Nephron (organoid): ENCODE measurements at regions not wholly inside any gene's neighbourhood (a gene's known extent, or its start where the extent isn't known, plus 50 kb on each side); places are given as distances from the start of the nearest gene placed in this dataset.

Experiments
- H3K27ac Mint-ChIP-seq, 3 experiments: 2 replicates each; pipeline ENCODE4 v1.8.0; 2020; ENCODE audit warnings: mixed read lengths in 3 of 3, mild to moderate bottlenecking in 2 of 3, moderate library complexity in 1 of 3
- H3K27me3 Mint-ChIP-seq: 2 replicates; pipeline ENCODE4 v1.8.0; 2021; ENCODE audit warnings: low read depth, mild to moderate bottlenecking, moderate library complexity, mixed read lengths
- H3K36me3 Mint-ChIP-seq: 2 replicates; pipeline ENCODE4 v1.8.0; 2020; ENCODE audit warnings: low read depth, mixed read lengths
- H3K4me1 Mint-ChIP-seq: 2 replicates; pipeline ENCODE4 v1.8.0; 2020; ENCODE audit warnings: mixed read lengths
- H3K4me3 Mint-ChIP-seq, 3 experiments: 2 replicates each; pipeline ENCODE4 v1.8.0; 2020; ENCODE audit warnings: mild to moderate bottlenecking in 3 of 3, mixed read lengths in 3 of 3, moderate library complexity in 2 of 3
- H3K9me3 Mint-ChIP-seq: 2 replicates; pipeline ENCODE4 v1.8.0; 2020; ENCODE audit warnings: mixed read lengths
- CTCF ChIP-seq, 3 experiments: fragments of 200-600 bp; sonication (generic); IDR thresholded peaks; one replicate each; pipeline ENCODE4 v1.5.0; 2021; ENCODE audit warnings: antibody characterized with exemption in 3 of 3; ENCODE audit not compliant: unreplicated experiment in 3 of 3

GRCh38 chr17:14468858-14469257 is 168.0 kb downstream of the HS3ST3B1 start:
- Mint-ChIP-seq H3K36me3 (no peaks in the 10 kb centered on the region), H3K9me3 (peaks cover 5% of the 10 kb centered on the region), H3K4me1 (peaks cover 21% of the 10 kb centered on the region), H3K4me3 (no peak overlapping the region), H3K27me3 (no peaks in the 10 kb centered on the region), H3K27ac (peak overlapping the region in 2 of 3 experiments; percentile 22 to 34)
- no peak for TF ChIP-seq CTCF (IDR thresholded peaks at IDR 0.05; ENCODE audit: unreplicated experiment in 3 of 3)

DNA sequence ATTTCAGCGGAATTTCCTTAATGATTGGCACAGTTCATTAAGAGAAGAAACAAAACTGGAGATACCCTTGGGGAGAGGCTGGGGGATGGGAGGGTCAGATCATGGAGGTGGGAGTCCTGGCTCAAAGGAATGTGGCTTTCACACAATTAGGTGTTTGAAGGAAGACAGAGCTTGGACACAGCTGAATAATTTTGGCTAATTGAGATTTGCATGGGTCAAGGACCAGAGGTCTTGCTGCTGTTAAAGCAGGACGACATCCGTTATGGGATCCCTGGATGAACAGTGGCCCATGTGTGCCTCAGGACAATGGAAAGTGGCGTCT is 160.3 kb downstream of the HS3ST3B1 start:
- peaks cover 7% of the 10 kb centered on the region for H3K9me3 Mint-ChIP-seq
- TF ChIP-seq CTCF (IDR thresholded peaks at IDR 0.05; ENCODE audit: unreplicated experiment in 3 of 3), result no peak
- peak overlapping the region; percentile 6 to 83 (median 37) for H3K27ac Mint-ChIP-seq
- peaks cover 9% of the 10 kb centered on the region for H3K27me3 Mint-ChIP-seq
- peaks cover 7% of the 10 kb centered on the region for H3K36me3 Mint-ChIP-seq
- H3K4me3 Mint-ChIP-seq, result no peak overlapping the region
- H3K4me1 Mint-ChIP-seq, result peaks cover 25% of the 10 kb centered on the region

GRCh38 chr17:14460516-14461226 is 159.8 kb downstream of the HS3ST3B1 start:
- H3K36me3 Mint-ChIP-seq, result peaks cover 7% of the 10 kb centered on the region
- peaks cover 7% of the 10 kb centered on the region for H3K9me3 Mint-ChIP-seq
- peak overlapping the region; percentile 7 to 83 (median 37) for H3K27ac Mint-ChIP-seq
- H3K4me1 Mint-ChIP-seq, result peaks cover 25% of the 10 kb centered on the region
- H3K4me3 Mint-ChIP-seq, result no peak overlapping the region
- no peak for TF ChIP-seq CTCF (IDR thresholded peaks at IDR 0.05; ENCODE audit: unreplicated experiment in 3 of 3)
- H3K27me3 Mint-ChIP-seq, result peaks cover 9% of the 10 kb centered on the region

DNA sequence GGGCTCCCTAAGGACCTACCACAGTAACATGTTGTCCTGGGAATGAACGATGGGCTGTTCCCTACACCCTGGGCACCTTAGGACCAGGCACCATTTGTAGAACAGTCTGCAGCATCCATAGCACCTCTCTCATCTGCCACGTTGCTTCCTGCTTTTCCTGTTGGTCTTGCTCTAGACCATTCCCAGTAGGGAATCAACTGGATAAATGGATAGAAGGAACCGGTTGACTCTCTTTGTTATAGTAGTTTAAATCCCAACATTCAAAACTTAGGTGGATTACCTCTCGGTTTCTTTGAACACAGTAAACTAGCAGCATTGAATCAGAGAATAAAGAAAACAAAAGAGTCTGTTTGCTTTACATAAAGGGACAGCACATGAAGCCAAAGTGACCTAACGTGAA is 159.1 kb downstream of the HS3ST3B1 start:
- H3K4me1 Mint-ChIP-seq, result peaks cover 21% of the 10 kb centered on the region
- peaks cover 9% of the 10 kb centered on the region for H3K27me3 Mint-ChIP-seq
- no peak overlapping the region for H3K4me3 Mint-ChIP-seq
- no peak for TF ChIP-seq CTCF (IDR thresholded peaks at IDR 0.05; ENCODE audit: unreplicated experiment in 3 of 3)
- H3K27ac Mint-ChIP-seq, result peak overlapping the region in 2 of 3 experiments; percentile 7 to 83
- H3K9me3 Mint-ChIP-seq, result peaks cover 7% of the 10 kb centered on the region
- peaks cover 7% of the 10 kb centered on the region for H3K36me3 Mint-ChIP-seq

- Mint-ChIP-seq H3K36me3 (peaks cover 7% of the 10 kb centered on the region), H3K9me3 (peaks cover 7% of the 10 kb centered on the region), H3K27me3 (peaks cover 9% of the 10 kb centered on the region), H3K4me1 (peaks cover 14% of the 10 kb centered on the region), H3K27ac (no peak overlapping the region), H3K4me3 (no peak overlapping the region)
- no peak for TF ChIP-seq CTCF (IDR thresholded peaks at IDR 0.05; ENCODE audit: unreplicated experiment in 3 of 3)
Observed at GRCh38 chr17:14458724-14459123, 157.8 kb downstream of the HS3ST3B1 start.

DNA sequence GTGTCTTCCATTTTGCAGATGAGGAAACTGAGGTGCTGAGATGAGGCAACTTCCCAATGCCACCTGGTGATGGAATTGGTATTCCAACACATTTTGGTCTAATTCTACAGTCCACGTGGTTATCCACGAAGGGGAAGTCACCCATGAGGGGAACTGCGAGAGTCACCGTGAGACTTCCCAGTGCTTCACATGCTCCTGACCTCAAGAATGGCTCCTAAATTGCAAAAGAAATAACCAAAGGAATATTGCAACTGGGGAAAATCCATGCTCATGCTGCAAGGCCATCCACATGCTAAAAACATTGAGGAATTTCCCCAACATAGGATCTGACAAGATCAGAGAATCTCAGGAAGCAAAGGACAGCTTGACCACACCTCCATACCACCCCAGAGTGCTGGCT is 153.9 kb downstream of the HS3ST3B1 start:
- H3K4me1 Mint-ChIP-seq, result no peaks in the 10 kb centered on the region
- H3K9me3 Mint-ChIP-seq, result peaks cover 7% of the 10 kb centered on the region
- H3K27me3 Mint-ChIP-seq, result peaks cover 11% of the 10 kb centered on the region
- H3K4me3 Mint-ChIP-seq, result no peak overlapping the region
- TF ChIP-seq CTCF (IDR thresholded peaks at IDR 0.05; ENCODE audit: unreplicated experiment in 3 of 3), result no peak
- no peak overlapping the region for H3K27ac Mint-ChIP-seq
- peaks cover 7% of the 10 kb centered on the region for H3K36me3 Mint-ChIP-seq
